Embryonic facial prominence (tissue), 1 donor: ENCODE measurements at regions not wholly inside any gene's neighbourhood (a gene's known extent, or its start where the extent isn't known, plus 50 kb on each side); places are given as distances from the start of the nearest gene placed in this dataset.

Experiments used
- DNase-seq: peaks from one replicate; pipeline ENCODE4 v3.0.0-alpha.2; 2016; ENCODE audit errors: extremely low spot score

- DNase-seq, result no peak
These were observed 239.2 kb upstream of the LARGE1 start for GRCh38 chr22:34159491-34159890.

DNA sequence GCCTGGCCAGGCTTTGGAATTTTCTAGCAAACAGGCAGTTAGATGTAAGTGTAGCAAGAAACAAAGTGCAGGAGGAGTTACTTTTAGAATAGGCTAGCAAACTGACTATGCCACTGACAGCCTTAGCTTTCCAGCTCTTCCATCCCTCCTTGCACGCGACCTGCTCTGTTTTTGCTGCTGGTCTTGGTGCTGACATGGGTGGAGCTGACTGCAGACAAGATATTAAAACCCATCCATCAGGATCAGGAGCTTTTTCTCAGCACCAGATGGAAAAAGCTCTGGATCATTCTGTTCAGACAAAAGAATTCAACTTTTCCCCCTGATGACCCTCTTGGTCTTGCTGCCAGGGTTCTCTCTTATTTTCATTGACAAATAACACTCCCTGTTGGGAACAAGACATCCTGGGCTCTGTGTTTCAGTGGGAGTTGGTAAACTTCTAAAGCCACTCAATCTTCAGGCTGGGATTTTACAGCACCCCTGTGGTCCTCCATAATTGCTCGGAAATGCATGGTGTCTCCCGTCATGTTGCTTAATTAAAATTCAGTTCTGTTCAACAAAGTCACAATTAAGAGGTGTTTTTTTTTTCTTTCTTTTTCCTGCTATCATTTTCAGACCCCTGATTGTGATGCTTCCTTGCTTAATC, 240.0 kb upstream of the LARGE1 start:
- DNase-seq, result no peak

- no peak for DNase-seq
These were observed 241.3 kb upstream of the LARGE1 start for GRCh38 chr22:34161431-34162123.

DNA sequence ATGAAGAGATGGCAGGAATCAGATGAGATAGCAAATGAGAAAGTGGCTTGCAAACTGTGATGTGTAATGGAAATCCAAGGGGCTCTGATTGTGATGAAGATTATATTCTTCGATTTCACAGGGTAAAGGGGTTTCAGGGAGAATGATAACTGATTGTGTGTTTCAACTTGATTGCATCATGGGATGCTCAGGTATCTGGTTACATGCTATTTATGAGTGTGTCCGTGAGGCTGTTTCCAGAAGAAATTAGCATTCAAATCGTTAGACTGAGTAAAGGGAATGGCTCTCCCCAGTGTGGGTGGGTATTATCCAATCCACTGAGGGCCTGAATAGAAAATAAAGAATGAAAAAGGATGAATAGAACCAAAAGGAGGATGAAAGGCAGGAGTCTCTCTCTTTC, 278.7 kb upstream of the LARGE1 start:
- no peak for DNase-seq

DNA sequence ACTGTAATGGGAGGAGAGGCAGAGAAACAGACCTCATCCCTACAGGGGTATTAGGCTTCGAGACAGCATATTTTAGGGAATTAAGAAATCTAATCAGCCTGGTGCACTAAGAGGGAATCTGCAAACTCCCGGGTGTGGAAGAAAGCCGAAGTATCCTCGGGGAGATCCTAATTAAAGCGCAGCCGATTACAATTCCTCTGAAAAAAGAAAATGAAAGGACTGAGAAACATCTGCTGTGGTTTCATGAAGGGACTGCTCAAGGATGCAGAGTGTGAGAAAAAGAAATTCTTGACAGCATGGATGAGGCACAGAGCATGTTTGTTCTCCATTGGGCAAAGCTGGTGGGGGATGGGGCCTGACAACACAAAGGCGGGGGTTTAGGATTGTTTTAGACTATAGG, 290.0 kb upstream of the LARGE1 start:
- DNase-seq, result no peak

DNA sequence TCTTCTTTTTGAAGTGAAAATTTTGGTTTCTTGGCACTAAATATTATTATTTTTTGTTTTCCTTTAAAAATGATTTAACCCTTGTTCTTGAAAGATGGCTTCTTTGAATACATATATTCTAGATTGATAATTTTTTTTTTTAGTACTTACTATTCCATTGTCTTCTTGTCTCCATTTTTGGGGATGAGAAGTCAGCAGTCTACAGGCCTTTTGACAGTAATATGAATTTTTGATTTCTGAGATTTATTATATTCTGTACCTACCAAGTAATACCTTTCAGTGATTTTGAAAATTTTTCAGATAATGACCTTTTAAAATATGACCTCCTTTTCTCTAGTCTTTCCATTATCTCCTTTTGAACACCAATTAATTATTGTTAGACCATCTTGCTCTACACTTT, 294.1 kb upstream of the LARGE1 start:
- no peak for DNase-seq

DNA sequence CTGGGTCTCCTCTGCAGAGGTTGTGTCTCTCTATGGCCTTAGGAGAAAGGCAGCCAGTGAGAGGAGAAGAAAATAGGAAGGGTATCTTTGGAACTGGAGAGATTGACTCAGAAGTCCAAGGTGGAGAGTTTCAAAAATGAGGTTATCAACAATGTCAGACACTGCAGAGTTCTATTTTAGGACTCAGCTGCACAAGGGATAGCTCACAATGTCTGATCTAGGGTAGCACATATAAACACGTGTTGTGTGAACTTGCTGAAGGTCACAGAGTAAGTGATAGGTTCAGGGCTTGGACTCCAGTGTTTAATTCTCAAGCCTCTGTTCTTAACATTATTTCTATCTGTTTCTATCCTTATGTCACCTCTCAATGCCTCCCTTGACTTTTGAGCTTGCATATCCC, 305.0 kb upstream of the LARGE1 start:
- DNase-seq, result no peak

GRCh38 chr22:34236527-34236926, 316.3 kb upstream of the LARGE1 start:
- no peak for DNase-seq

- no peak for DNase-seq
These were observed 319.1 kb upstream of the LARGE1 start for GRCh38 chr22:34239421-34239820.

DNA sequence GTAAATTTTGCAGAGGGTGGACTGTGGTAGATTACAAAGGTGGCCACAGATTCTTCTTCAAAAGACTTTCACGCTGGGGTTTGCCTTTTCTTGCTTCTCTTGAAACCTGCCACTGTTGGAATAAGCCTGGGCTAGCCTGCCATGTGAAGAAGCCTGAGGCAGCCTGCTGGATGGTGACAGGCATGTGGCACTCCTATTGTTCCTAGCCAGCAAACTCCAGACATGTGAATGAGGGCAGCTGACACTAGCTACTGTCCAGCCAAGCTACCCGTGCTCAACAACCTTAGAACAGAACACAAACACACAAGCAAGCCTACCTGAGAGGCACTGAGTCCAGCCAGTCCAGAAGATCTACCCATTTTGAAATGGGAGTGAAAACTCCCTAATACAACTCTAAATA, 322.7 kb upstream of the LARGE1 start:
- no peak for DNase-seq

GRCh38 chr22:34255042-34255441, 334.8 kb upstream of the LARGE1 start:
- DNase-seq, result no peak

GRCh38 chr22:34278121-34278520, 357.8 kb upstream of the LARGE1 start:
- no peak for DNase-seq

- no peak for DNase-seq
These were observed 361.5 kb upstream of the LARGE1 start for GRCh38 chr22:34281738-34282137.

DNA sequence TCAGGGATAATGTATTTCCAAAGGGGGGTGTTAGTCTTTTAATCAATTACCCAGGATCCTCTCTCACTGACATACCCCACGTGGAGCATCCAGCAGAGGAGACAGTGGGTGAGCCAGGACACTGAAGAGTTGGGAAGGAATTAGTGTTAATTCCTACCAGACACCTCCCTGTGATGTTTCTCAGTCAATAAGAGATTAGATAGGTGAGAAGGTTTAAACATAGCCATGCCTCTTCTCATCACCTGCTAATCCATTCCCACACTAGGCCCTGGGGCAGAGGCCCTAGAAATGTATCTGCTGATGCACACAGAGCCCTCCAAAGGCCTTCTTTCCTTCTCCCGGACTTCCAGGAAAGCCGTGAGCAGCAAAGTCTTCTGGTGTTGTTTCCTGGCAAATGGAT, 363.6 kb upstream of the LARGE1 start:
- DNase-seq, result no peak

DNA sequence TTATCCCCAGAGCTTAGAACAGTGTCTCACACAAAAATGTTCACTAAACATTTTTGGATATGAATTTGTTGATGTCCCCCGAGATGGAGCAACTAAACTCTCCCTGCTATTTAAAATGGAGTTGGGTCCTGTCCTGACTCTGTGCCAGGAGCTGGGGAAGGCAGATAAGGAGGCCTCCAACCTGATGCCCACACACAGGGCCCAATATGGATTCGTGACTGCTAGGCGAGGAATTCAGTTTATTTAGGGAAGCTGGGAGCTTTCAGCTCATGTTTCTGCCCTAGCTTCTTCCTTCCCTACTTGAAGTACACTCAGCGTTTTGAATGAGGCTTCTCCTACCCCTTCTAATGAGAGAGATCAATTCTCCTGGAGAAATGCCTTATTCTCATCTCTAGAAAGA, 373.0 kb upstream of the LARGE1 start:
- no peak for DNase-seq

DNA sequence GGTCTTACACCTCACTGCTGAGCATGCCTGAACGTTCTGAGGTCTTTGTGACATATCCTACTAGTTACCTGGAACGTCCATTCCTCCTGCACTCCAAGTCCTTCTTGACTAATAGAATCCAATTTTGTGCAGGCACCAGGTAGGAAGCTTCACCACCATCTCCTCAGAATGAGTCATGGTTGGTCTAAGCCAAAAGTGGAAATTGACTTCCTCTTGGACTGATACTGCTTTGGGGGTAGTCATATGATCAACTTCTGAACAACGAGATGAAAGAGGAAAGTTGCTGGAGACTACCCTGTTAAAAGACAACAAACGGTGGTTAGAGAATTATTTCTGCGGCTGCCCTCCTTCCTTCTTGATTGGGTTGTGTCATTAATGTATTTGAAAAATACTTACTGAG, 374.2 kb upstream of the LARGE1 start:
- DNase-seq, result no peak

- no peak for DNase-seq
These were observed 374.7 kb upstream of the LARGE1 start for GRCh38 chr22:34294986-34295385.

DNA sequence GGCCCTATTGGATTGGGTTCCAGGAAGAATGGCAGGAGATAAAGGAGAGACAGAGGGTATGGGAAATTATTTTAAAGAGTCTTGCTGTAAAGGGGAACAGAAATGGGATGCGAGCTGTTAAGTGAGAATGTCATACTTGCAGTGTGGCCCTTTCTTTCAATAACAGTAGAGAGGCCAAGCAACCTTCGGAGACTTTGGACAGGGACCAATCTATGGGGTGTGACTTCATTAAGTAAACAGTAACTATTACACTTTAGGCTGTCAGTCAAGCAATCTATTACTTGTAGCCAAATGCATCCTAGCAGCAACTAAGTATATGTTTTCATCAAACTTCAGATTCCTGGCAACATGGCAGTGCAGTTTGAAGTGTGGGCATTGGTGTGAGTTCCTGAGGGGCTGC, 376.2 kb upstream of the LARGE1 start:
- no peak for DNase-seq

- no peak for DNase-seq
These were observed 377.4 kb upstream of the LARGE1 start for GRCh38 chr22:34297536-34298120.

GRCh38 chr22:34299496-34299895, 379.2 kb upstream of the LARGE1 start:
- no peak for DNase-seq

GRCh38 chr22:34301569-34301968, 381.3 kb upstream of the LARGE1 start:
- DNase-seq, result no peak

DNA sequence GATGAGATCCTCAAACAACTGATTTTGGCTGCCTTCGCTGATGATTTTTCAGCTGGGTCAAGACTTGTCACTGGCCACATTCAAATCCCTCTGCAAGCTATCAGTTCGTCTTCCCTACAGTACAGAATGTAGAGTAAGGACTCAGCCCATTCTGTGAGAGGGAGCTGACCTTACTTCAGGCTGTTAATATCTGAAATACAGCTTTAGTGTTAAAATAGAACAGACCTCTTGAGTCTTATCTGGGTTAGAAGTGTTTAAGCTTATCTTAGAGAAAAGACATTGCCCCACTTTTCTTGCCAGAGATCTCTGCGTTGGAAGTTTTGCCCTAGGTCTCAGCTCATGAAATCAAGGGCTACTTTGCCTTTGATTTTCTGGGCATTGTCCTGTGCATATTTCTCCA, 383.4 kb upstream of the LARGE1 start:
- no peak for DNase-seq

GRCh38 chr22:34306361-34306760, 386.1 kb upstream of the LARGE1 start:
- DNase-seq, result no peak
